ENCODE measurements at regions not wholly inside any gene's neighbourhood (a gene's known extent, or its start where the extent isn't known, plus 50 kb on each side); places are given as distances from the start of the nearest gene placed in this dataset.

- Histone ChIP-seq H3K27me3 (ENCODE audit: insufficient read depth) (no peaks in the 10 kb centered on the region), H3K4me3 (no peak overlapping the region), H4K20me1 (replicated peaks; ENCODE audit: insufficient read depth) (no peaks in the 10 kb centered on the region), H3K36me3 (ENCODE audit: insufficient read depth) (no peaks in the 10 kb centered on the region), H3K27ac (ENCODE audit: low read depth) (no peak overlapping the region), H3F3A (replicated peaks; ENCODE audit: low read depth) (no peaks in the 10 kb centered on the region), H3K79me2 (replicated peaks; ENCODE audit: insufficient read depth) (no peaks in the 10 kb centered on the region), H3K4me1 (ENCODE audit: insufficient read depth) (no peaks in the 10 kb centered on the region), H3K9me2 (ENCODE audit: insufficient read depth) (no peaks in the 10 kb centered on the region), H3K4me2 (no peak overlapping the region), H2AFZ (no peak overlapping the region)
- H3K27ac Mint-ChIP-seq: no peak overlapping the region
- no peaks in the 10 kb centered on the region for H3K4me1 Mint-ChIP-seq
- ATAC-seq (no peak), DNase-seq (ENCODE audit: low spot score) (no peak)
- no peaks in the 10 kb centered on the region for H3K36me3 Mint-ChIP-seq (ENCODE audit: low read depth)
- TF ChIP-seq CREB1 (CRISPR knock-in tag; IDR thresholded peaks at IDR 0.05; ENCODE audit: low read depth) (no peak), CTCF (conservative IDR thresholded peaks at IDR 0.05; ENCODE audit: low read depth in 2 of 2) (no peak), POLR2AphosphoS5 (IDR thresholded peaks at IDR 0.05; ENCODE audit: low read depth) (no peak), NANOG (IDR thresholded peaks at IDR 0.05; ENCODE audit: borderline replicate concordance) (no peak), ZNF462 (CRISPR knock-in tag; IDR thresholded peaks at IDR 0.05) (no peak), ZNF114 (CRISPR knock-in tag; IDR thresholded peaks at IDR 0.05) (no peak), EZH2 (IDR thresholded peaks at IDR 0.05; ENCODE audit: low read depth, unreplicated experiment) (no peak), STAT1 (IDR thresholded peaks at IDR 0.05; ENCODE audit: unreplicated experiment) (no peak), EZH2phosphoT487 (IDR thresholded peaks at IDR 0.05; ENCODE audit: unreplicated experiment) (no peak), ZNF331 (CRISPR knock-in tag; IDR thresholded peaks at IDR 0.05; ENCODE audit: low read depth) (no peak), ETS1 (IDR thresholded peaks at IDR 0.05) (no peak), JUNB (IDR thresholded peaks at IDR 0.05; ENCODE audit: unreplicated experiment) (no peak)
- TF ChIP-seq, protein P1, sequence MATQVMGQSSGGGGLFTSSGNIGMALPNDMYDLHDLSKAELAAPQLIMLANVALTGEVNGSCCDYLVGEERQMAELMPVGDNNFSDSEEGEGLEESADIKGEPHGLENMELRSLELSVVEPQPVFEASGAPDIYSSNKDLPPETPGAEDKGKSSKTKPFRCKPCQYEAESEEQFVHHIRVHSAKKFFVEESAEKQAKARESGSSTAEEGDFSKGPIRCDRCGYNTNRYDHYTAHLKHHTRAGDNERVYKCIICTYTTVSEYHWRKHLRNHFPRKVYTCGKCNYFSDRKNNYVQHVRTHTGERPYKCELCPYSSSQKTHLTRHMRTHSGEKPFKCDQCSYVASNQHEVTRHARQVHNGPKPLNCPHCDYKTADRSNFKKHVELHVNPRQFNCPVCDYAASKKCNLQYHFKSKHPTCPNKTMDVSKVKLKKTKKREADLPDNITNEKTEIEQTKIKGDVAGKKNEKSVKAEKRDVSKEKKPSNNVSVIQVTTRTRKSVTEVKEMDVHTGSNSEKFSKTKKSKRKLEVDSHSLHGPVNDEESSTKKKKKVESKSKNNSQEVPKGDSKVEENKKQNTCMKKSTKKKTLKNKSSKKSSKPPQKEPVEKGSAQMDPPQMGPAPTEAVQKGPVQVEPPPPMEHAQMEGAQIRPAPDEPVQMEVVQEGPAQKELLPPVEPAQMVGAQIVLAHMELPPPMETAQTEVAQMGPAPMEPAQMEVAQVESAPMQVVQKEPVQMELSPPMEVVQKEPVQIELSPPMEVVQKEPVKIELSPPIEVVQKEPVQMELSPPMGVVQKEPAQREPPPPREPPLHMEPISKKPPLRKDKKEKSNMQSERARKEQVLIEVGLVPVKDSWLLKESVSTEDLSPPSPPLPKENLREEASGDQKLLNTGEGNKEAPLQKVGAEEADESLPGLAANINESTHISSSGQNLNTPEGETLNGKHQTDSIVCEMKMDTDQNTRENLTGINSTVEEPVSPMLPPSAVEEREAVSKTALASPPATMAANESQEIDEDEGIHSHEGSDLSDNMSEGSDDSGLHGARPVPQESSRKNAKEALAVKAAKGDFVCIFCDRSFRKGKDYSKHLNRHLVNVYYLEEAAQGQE (IDR thresholded peaks at IDR 0.05; ENCODE audit: unreplicated experiment): no peak
- H3K4me3 Mint-ChIP-seq: no peak overlapping the region
- no peaks in the 10 kb centered on the region for H3K9me3 Mint-ChIP-seq
- H3K27me3 Mint-ChIP-seq (ENCODE audit: insufficient read depth, low read depth, poor library complexity): no peaks in the 10 kb centered on the region
Measured at GRCh38 chr2:125108251-125108650, 1083.2 kb downstream of the CNTNAP5 start.
